ENCODE measurements at regions not wholly inside any gene's neighbourhood (a gene's known extent, or its start where the extent isn't known, plus 50 kb on each side); places are given as distances from the start of the nearest gene placed in this dataset.

- no peak overlapping the region for H3K27ac ChIP-seq (ENCODE audit: poor library complexity, severe bottlenecking)
- no peak for DNase-seq (ENCODE audit: low spot score)
Measured at GRCh38 chr1:59100708-59101374, 196.1 kb upstream of the FGGY start.

GRCh38 chr1:59101518-59101917 is 195.4 kb upstream of the FGGY start:
- Histone ChIP-seq H3K4me3 (ENCODE audit: severe bottlenecking) (no peak overlapping the region), H3K9me3 (ENCODE audit: severe bottlenecking) (peaks cover 3% of the 10 kb centered on the region), H3K27ac (ENCODE audit: poor library complexity, severe bottlenecking) (no peak overlapping the region), H3K27me3 (ENCODE audit: insufficient read depth, poor library complexity, severe bottlenecking) (no peaks in the 10 kb centered on the region), H3K4me1 (ENCODE audit: insufficient read depth, poor library complexity, severe bottlenecking) (no peaks in the 10 kb centered on the region), H3K36me3 (ENCODE audit: low read depth) (no peaks in the 10 kb centered on the region)
- DNase-seq (ENCODE audit: low spot score) (no peak), ATAC-seq (ENCODE audit: low read depth) (no peak)
- no peak for TF ChIP-seq CTCF (IDR thresholded peaks at IDR 0.05; ENCODE audit: poor library complexity, severe bottlenecking)

More at GRCh38 chr1:59100708-59101374, 196.1 kb upstream of the FGGY start:
- ATAC-seq (ENCODE audit: low read depth): no peak
- H3K36me3 ChIP-seq (ENCODE audit: low read depth): no peaks in the 10 kb centered on the region
- H3K27me3 ChIP-seq (ENCODE audit: insufficient read depth, poor library complexity, severe bottlenecking): no peaks in the 10 kb centered on the region
- no peak overlapping the region for H3K4me3 ChIP-seq (ENCODE audit: severe bottlenecking)
- peaks cover 3% of the 10 kb centered on the region for H3K9me3 ChIP-seq (ENCODE audit: severe bottlenecking)
- no peaks in the 10 kb centered on the region for H3K4me1 ChIP-seq (ENCODE audit: insufficient read depth, poor library complexity, severe bottlenecking)
- TF ChIP-seq CTCF (IDR thresholded peaks at IDR 0.05; ENCODE audit: poor library complexity, severe bottlenecking): no peak

- H3K4me3 ChIP-seq (ENCODE audit: severe bottlenecking): no peak overlapping the region
- no peaks in the 10 kb centered on the region for H3K36me3 ChIP-seq (ENCODE audit: low read depth)
- no peak overlapping the region for H3K27ac ChIP-seq (ENCODE audit: poor library complexity, severe bottlenecking)
- peaks cover 12% of the 10 kb centered on the region for H3K4me1 ChIP-seq (ENCODE audit: insufficient read depth, poor library complexity, severe bottlenecking)
- TF ChIP-seq CTCF (IDR thresholded peaks at IDR 0.05; ENCODE audit: poor library complexity, severe bottlenecking): no peak
- DNase-seq (ENCODE audit: low spot score) (no peak), ATAC-seq (ENCODE audit: low read depth) (no peak)
- peaks cover 3% of the 10 kb centered on the region for H3K9me3 ChIP-seq (ENCODE audit: severe bottlenecking)
- H3K27me3 ChIP-seq (ENCODE audit: insufficient read depth, poor library complexity, severe bottlenecking): no peaks in the 10 kb centered on the region
Measured at GRCh38 chr1:59103457-59103856, 193.4 kb upstream of the FGGY start.

GRCh38 chr1:59104191-59104760 is 192.6 kb upstream of the FGGY start:
- Histone ChIP-seq H3K36me3 (ENCODE audit: low read depth) (no peaks in the 10 kb centered on the region), H3K4me3 (ENCODE audit: severe bottlenecking) (no peak overlapping the region), H3K27me3 (ENCODE audit: insufficient read depth, poor library complexity, severe bottlenecking) (no peaks in the 10 kb centered on the region), H3K27ac (ENCODE audit: poor library complexity, severe bottlenecking) (no peak overlapping the region), H3K9me3 (ENCODE audit: severe bottlenecking) (peaks cover 3% of the 10 kb centered on the region), H3K4me1 (ENCODE audit: insufficient read depth, poor library complexity, severe bottlenecking) (peaks cover 12% of the 10 kb centered on the region)
- ATAC-seq (ENCODE audit: low read depth): no peak
- no peak for TF ChIP-seq CTCF (IDR thresholded peaks at IDR 0.05; ENCODE audit: poor library complexity, severe bottlenecking)
- DNase-seq (ENCODE audit: low spot score): no peak
